ENCODE measurements at regions not wholly inside any gene's neighbourhood (a gene's known extent, or its start where the extent isn't known, plus 50 kb on each side); places are given as distances from the start of the nearest gene placed in this dataset.
A peak's percentile ranks its signal among the peaks of the same experiment; 100 is the strongest.

DNA sequence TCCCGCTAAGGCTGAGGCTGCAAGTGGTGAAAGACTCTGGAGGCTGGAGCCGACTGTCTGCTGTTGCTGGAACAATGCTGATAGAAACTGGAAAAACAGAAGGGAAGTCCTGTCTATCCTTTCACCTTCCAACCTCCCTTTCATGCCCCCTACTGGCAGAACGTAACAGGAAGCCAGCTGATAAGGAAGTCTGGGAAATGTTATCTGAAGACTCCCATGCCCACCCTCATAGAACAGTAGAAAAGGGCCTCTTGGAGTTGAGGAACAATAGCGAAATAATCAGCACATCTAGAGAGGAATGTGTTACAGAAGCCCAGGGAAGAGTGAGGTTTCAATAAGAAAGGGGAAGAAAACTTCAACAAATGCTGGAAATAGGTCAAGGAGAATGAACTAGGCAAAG is 117.1 kb upstream of the DKK2 start:
- Histone ChIP-seq H3K4me3 (replicated peaks; ENCODE audit: low read depth, low read length) (no peak overlapping the region), H3K36me3 (ENCODE audit: control insufficient read depth, insufficient read depth, low read length) (no peaks in the 10 kb centered on the region), H3K27me3 (replicated peaks; ENCODE audit: control insufficient read depth, insufficient read depth, low read length) (no peaks in the 10 kb centered on the region)
- TF ChIP-seq, protein P1, sequence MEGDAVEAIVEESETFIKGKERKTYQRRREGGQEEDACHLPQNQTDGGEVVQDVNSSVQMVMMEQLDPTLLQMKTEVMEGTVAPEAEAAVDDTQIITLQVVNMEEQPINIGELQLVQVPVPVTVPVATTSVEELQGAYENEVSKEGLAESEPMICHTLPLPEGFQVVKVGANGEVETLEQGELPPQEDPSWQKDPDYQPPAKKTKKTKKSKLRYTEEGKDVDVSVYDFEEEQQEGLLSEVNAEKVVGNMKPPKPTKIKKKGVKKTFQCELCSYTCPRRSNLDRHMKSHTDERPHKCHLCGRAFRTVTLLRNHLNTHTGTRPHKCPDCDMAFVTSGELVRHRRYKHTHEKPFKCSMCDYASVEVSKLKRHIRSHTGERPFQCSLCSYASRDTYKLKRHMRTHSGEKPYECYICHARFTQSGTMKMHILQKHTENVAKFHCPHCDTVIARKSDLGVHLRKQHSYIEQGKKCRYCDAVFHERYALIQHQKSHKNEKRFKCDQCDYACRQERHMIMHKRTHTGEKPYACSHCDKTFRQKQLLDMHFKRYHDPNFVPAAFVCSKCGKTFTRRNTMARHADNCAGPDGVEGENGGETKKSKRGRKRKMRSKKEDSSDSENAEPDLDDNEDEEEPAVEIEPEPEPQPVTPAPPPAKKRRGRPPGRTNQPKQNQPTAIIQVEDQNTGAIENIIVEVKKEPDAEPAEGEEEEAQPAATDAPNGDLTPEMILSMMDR (IDR thresholded peaks at IDR 0.05; ENCODE audit: insufficient read depth, low read length, poor library complexity, severe bottlenecking) = peak; percentile 49
- DNase-seq (ENCODE audit: extremely low read depth, insufficient read length) = no peak

DNA sequence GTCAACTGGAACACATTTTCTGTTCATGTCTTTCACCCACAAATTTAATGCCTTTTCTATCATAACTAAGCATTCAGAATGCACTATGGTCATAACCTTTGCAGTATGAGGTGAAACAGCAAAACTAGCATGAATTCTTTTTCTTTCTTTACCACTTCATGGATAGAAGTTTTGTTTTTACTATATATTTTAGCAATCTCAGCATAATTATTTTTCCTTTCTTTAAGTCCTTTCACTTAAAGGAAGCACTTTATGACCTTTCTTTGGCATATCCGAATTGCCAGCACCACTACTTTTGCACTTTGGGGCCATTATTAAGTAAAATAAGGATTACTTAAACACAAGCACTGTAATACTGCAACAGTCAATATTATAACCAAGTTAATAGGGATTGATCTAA is 115.1 kb upstream of the DKK2 start:
- Histone ChIP-seq H3K27me3 (replicated peaks; ENCODE audit: control insufficient read depth, insufficient read depth, low read length) (no peaks in the 10 kb centered on the region), H3K4me3 (replicated peaks; ENCODE audit: low read depth, low read length) (no peak overlapping the region), H3K36me3 (ENCODE audit: control insufficient read depth, insufficient read depth, low read length) (no peaks in the 10 kb centered on the region)
- DNase-seq (ENCODE audit: extremely low read depth, insufficient read length) = no peak
- TF ChIP-seq, protein P1 (IDR thresholded peaks at IDR 0.05; ENCODE audit: insufficient read depth, low read length, poor library complexity, severe bottlenecking) = no peak

DNA sequence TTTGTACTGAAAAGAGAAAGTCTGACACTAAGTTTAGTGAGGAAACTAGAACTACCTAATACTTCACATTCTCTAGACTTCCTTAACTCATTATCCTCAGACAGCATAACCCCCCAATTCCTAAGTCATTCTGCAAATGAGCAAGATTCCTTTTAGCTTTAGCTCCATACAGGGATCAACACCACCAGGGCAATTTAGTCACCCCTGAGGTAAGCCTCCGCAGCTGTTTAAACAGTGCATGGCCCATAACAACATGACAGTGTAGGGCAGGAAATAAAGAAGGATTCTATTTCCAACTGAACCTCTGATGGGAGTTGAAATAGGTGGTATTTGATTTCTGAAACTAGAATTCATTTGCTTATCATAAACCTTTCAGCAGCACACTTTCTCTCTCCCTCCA is 112.8 kb upstream of the DKK2 start:
- H3K36me3 ChIP-seq (ENCODE audit: control insufficient read depth, insufficient read depth, low read length) = no peaks in the 10 kb centered on the region
- TF ChIP-seq, protein P1 (IDR thresholded peaks at IDR 0.05; ENCODE audit: insufficient read depth, low read length, poor library complexity, severe bottlenecking) = no peak

DNA sequence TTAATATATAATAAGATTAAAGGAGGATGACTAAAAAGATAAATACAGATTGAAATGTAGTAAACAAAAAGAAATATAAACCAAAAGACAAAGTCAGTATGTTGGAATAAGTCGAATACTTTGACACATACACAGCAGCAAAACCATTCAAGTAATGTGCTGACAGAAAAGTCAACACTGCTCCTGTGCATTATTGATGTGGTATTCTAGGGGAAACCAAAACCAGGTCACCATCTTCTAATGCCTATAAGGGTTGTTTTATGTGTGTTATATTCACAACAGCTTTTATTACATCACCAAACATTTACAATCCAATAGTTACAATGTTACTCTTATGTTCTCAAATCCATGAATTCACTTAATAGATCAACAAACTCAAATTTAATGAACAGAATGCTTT is 111.8 kb upstream of the DKK2 start:
- DNase-seq (ENCODE audit: extremely low read depth, insufficient read length) = no peak
- no peaks in the 10 kb centered on the region for H3K36me3 ChIP-seq (ENCODE audit: control insufficient read depth, insufficient read depth, low read length)
- no peaks in the 10 kb centered on the region for H3K27me3 ChIP-seq (replicated peaks; ENCODE audit: control insufficient read depth, insufficient read depth, low read length)
- no peak overlapping the region for H3K4me3 ChIP-seq (replicated peaks; ENCODE audit: low read depth, low read length)
- TF ChIP-seq, protein P1 (IDR thresholded peaks at IDR 0.05; ENCODE audit: insufficient read depth, low read length, poor library complexity, severe bottlenecking) = no peak

More for the DNA sequence above, 112.8 kb upstream of the DKK2 start:
- DNase-seq (ENCODE audit: extremely low read depth, insufficient read length) = no peak
- H3K27me3 ChIP-seq (replicated peaks; ENCODE audit: control insufficient read depth, insufficient read depth, low read length) = no peaks in the 10 kb centered on the region
- no peak overlapping the region for H3K4me3 ChIP-seq (replicated peaks; ENCODE audit: low read depth, low read length)

DNA sequence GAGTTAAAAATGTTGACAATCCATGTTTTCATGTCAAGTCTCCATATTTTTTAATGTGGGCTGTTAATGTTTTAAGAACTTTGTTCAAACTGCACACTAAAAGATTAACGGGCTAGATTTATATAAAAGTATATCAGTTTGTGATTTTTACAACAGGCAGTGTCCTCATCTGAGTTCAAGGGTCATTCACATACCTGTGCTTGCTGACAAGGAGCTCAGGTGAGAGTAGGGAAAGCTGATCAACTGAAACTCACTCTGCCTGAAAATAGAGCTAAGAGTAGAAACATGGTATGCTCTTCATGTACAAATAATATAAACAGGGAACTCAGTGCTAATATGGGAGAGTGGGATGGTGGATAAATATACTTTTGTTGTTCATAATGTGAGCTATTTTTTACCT is 102.3 kb upstream of the DKK2 start:
- TF ChIP-seq, protein P1 (IDR thresholded peaks at IDR 0.05; ENCODE audit: insufficient read depth, low read length, poor library complexity, severe bottlenecking) = no peak
- Histone ChIP-seq H3K27me3 (replicated peaks; ENCODE audit: control insufficient read depth, insufficient read depth, low read length) (no peaks in the 10 kb centered on the region), H3K36me3 (ENCODE audit: control insufficient read depth, insufficient read depth, low read length) (no peaks in the 10 kb centered on the region), H3K4me3 (replicated peaks; ENCODE audit: low read depth, low read length) (no peak overlapping the region)
- no peak for DNase-seq (ENCODE audit: extremely low read depth, insufficient read length)

DNA sequence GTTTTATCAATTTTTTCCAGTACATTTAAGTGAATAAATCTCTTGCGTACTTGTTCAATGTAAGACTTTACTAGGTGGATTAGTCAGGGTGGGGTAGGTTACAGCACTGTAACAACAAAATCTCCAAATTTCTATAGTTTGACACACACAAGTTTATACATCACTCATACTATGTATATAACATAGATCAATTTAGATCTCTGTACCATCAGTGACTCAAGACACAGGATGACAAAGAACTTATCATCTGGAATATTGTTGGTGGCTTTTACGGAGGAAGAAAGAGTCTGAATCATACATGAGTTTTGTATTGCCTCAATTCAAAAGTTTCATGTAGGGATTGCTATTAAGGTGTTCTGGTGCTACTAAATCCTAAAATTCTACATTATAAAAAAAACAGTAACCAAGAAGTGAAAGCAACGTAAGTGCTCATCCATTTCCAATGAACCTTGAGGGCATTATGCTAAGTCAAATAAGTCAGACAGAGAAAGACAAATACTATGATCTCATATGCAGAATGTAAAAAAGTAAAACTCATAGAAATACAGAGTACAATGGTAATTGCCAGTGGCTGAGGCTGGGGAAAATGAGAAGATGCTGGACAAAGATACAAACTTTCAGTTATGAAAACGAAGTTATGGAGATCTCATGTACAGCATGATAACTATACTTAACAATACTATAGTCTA is 98.0 kb upstream of the DKK2 start:
- TF ChIP-seq, protein P1 (IDR thresholded peaks at IDR 0.05; ENCODE audit: insufficient read depth, low read length, poor library complexity, severe bottlenecking) = no peak
- DNase-seq (ENCODE audit: extremely low read depth, insufficient read length) = no peak
- no peaks in the 10 kb centered on the region for H3K27me3 ChIP-seq (replicated peaks; ENCODE audit: control insufficient read depth, insufficient read depth, low read length)
- H3K36me3 ChIP-seq (ENCODE audit: control insufficient read depth, insufficient read depth, low read length) = no peaks in the 10 kb centered on the region
- H3K4me3 ChIP-seq (replicated peaks; ENCODE audit: low read depth, low read length) = no peak overlapping the region
